Uterus (tissue), 2 donors: ENCODE measurements at regions not wholly inside any gene's neighbourhood (a gene's known extent, or its start where the extent isn't known, plus 50 kb on each side); places are given as distances from the start of the nearest gene placed in this dataset.

ENCODE experiments used
- CTCF ChIP-seq, 4 experiments: fragments of 200-600 bp in 2 of 4; fragments of 450-650 bp in 2 of 4; sonication (generic) in 2 of 4; IDR thresholded peaks; one replicate each; pipeline ENCODE4 v1.5.1; 2016 to 2019; ENCODE audit warnings: antibody characterized with exemption in 4 of 4, mild to moderate bottlenecking in 2 of 4, moderate library complexity in 1 of 4
- POLR2A ChIP-seq, 2 donors: fragments of 450-650 bp; IDR thresholded peaks; one replicate each; pipeline ENCODE4 v1.6.1; 2016; ENCODE audit warnings: antibody characterized with exemption in 2 of 2, mild to moderate bottlenecking in 1 of 2, moderate library complexity in 1 of 2

GRCh38 chr2:216761809-216762208, 66.5 kb upstream of the IGFBP5 start:
- TF ChIP-seq CTCF (IDR thresholded peaks at IDR 0.05), result no peak
- TF ChIP-seq POLR2A (IDR thresholded peaks at IDR 0.05), result no peak
